HG03342 (cell line): ENCODE measurements at regions not wholly inside any gene's neighbourhood (a gene's known extent, or its start where the extent isn't known, plus 50 kb on each side); places are given as distances from the start of the nearest gene placed in this dataset.
"Not testable (repeated sequence)": the region's sequence is repeated elsewhere in the genome, so short reads cannot be mapped to it uniquely, and the experiment has no call there.

Source experiments
- ATAC-seq: cut with Tn5 transposase; IDR thresholded peaks from one replicate; pipeline ENCODE4 v1.9.1; 2021; ENCODE audit warnings: mild to moderate bottlenecking, moderate library complexity; ENCODE audit not compliant: unreplicated experiment

GRCh38 chr1:157460381-157460780, 91.9 kb downstream of the FCRL5 start:
- no peak for ATAC-seq

GRCh38 chr1:157457279-157457678, 95.0 kb downstream of the FCRL5 start:
- no peak for ATAC-seq

- no peak for ATAC-seq
Observed at GRCh38 chr1:157455318-157455717, 97.0 kb downstream of the FCRL5 start.

GRCh38 chr1:157450106-157450505, 102.2 kb downstream of the FCRL5 start:
- ATAC-seq = no peak

- no peak for ATAC-seq
Observed at GRCh38 chr1:157448636-157449035, 103.7 kb downstream of the FCRL5 start.

- ATAC-seq = not testable (repeated sequence)
Observed at GRCh38 chr1:157446356-157446755, 106.0 kb downstream of the FCRL5 start.

GRCh38 chr1:157445616-157446140, 106.6 kb downstream of the FCRL5 start:
- not testable (repeated sequence) for ATAC-seq

GRCh38 chr1:157442065-157442464, 110.2 kb downstream of the FCRL5 start:
- ATAC-seq = no peak

GRCh38 chr1:157439302-157439954, 112.9 kb downstream of the FCRL5 start:
- no peak for ATAC-seq

- ATAC-seq = no peak
Observed at GRCh38 chr1:157438613-157439012, 113.7 kb downstream of the FCRL5 start.

GRCh38 chr1:157438146-157438545, 114.2 kb downstream of the FCRL5 start:
- ATAC-seq = no peak

GRCh38 chr1:157437296-157437695, 115.0 kb downstream of the FCRL5 start:
- no peak for ATAC-seq

- ATAC-seq = no peak
Observed at GRCh38 chr1:157431751-157432150, 120.6 kb downstream of the FCRL5 start.

- no peak for ATAC-seq
Observed at GRCh38 chr1:157429601-157430240, 122.6 kb downstream of the FCRL5 start.

GRCh38 chr1:157423764-157424163, 128.6 kb downstream of the FCRL5 start:
- not testable (repeated sequence) for ATAC-seq

- ATAC-seq = no peak
Observed at GRCh38 chr1:157419845-157420542, 132.3 kb downstream of the FCRL5 start.

- ATAC-seq = no peak
Observed at GRCh38 chr1:157418659-157419058, 133.7 kb downstream of the FCRL5 start.

- no peak for ATAC-seq
Observed at GRCh38 chr1:157418231-157418630, 134.1 kb downstream of the FCRL5 start.

- ATAC-seq = no peak
Observed at GRCh38 chr1:157415661-157416060, 136.7 kb downstream of the FCRL5 start.

GRCh38 chr1:157412308-157412707, 140.0 kb downstream of the FCRL5 start:
- no peak for ATAC-seq

- ATAC-seq = no peak
Observed at GRCh38 chr1:157411769-157412168, 140.5 kb downstream of the FCRL5 start.

- no peak for ATAC-seq
Observed at GRCh38 chr1:157411064-157411463, 141.3 kb downstream of the FCRL5 start.
